Upper lobe of right lung (tissue), 1 donor: ENCODE measurements at regions not wholly inside any gene's neighbourhood (a gene's known extent, or its start where the extent isn't known, plus 50 kb on each side); places are given as distances from the start of the nearest gene placed in this dataset.
"Not testable (repeated sequence)": the region's sequence is repeated elsewhere in the genome, so short reads cannot be mapped to it uniquely, and the experiment has no call there.

Experiments
- ATAC-seq: fragments of 200-7000 bp; cut with Tn5 transposase; one replicate; pipeline ENCODE4 v1.9.1; 2020; ENCODE audit warnings: mild to moderate bottlenecking, moderate library complexity
- DNase-seq: peaks from one replicate; pipeline ENCODE4 v3.0.0-alpha.2; 2020
- H3K27ac ChIP-seq: fragments of 200-600 bp; one replicate; pipeline ENCODE4 v1.8.0; 2022
- H3K27me3 ChIP-seq: fragments of 200-600 bp; one replicate; pipeline ENCODE4 v1.8.0; 2022; ENCODE audit warnings: mild to moderate bottlenecking
- H3K36me3 ChIP-seq: fragments of 200-600 bp; one replicate; pipeline ENCODE4 v1.8.0; 2022
- H3K4me1 ChIP-seq: fragments of 200-600 bp; one replicate; pipeline ENCODE4 v1.8.0; 2022
- H3K4me3 ChIP-seq: fragments of 200-600 bp; one replicate; pipeline ENCODE4 v1.8.0; 2022; ENCODE audit warnings: mild to moderate bottlenecking
- H3K9me3 ChIP-seq: fragments of 200-600 bp; one replicate; pipeline ENCODE4 v1.8.0; 2022
- CTCF ChIP-seq: fragments of 200-600 bp; IDR thresholded peaks from one replicate; pipeline ENCODE4 v1.8.0; 2022; ENCODE audit warnings: antibody characterized with exemption
- intact Hi-C: fragments of 100-400 bp; cut with DNase I; formaldehyde crosslinking; loops from one replicate; pipeline ENCODE4 v1.11.0; 2022
- donor health status: DM: no; HTN: yes; CAD: no; lungs with severe emphysema.

- H3K27ac ChIP-seq = no peak overlapping the region
- H3K9me3 ChIP-seq = no peaks in the 10 kb centered on the region
- H3K27me3 ChIP-seq = peaks cover 4% of the 10 kb centered on the region
- H3K4me3 ChIP-seq = no peak overlapping the region
- ATAC-seq = no peak
- no peaks in the 10 kb centered on the region for H3K36me3 ChIP-seq
- TF ChIP-seq CTCF = no peak
- no peaks in the 10 kb centered on the region for H3K4me1 ChIP-seq
- intact Hi-C loops = no loop called here
- no peak for DNase-seq
Measured at GRCh38 chr2:67904966-67905365, 157.8 kb downstream of the C1D start.

- ATAC-seq, DNase-seq, intact Hi-C loops, H3K9me3 ChIP-seq, H3K36me3 ChIP-seq, H3K4me1 ChIP-seq, H3K4me3 ChIP-seq, H3K27me3 ChIP-seq, H3K27ac ChIP-seq: not testable (repeated sequence)
Measured at GRCh38 chr2:67906547-67906946, 156.3 kb downstream of the C1D start.

- Histone ChIP-seq H3K4me1 (no peaks in the 10 kb centered on the region), H3K4me3 (no peak overlapping the region), H3K36me3 (no peaks in the 10 kb centered on the region), H3K27ac (no peak overlapping the region), H3K27me3 (no peaks in the 10 kb centered on the region), H3K9me3 (no peaks in the 10 kb centered on the region)
- TF ChIP-seq CTCF = no peak
- intact Hi-C loops = no loop called here
- no peak for ATAC-seq
- DNase-seq = no peak
Measured at GRCh38 chr2:67917332-67918054, 145.3 kb downstream of the C1D start.

GRCh38 chr2:67918471-67918870 lies 144.3 kb downstream of the C1D start:
- H3K9me3 ChIP-seq = no peaks in the 10 kb centered on the region
- ATAC-seq = no peak
- H3K27ac ChIP-seq = no peak overlapping the region
- no peaks in the 10 kb centered on the region for H3K36me3 ChIP-seq
- H3K4me3 ChIP-seq = no peak overlapping the region
- H3K4me1 ChIP-seq = no peaks in the 10 kb centered on the region
- intact Hi-C loops = no loop called here
- H3K27me3 ChIP-seq = no peaks in the 10 kb centered on the region
- TF ChIP-seq CTCF = no peak
- DNase-seq = no peak

- no peak overlapping the region for H3K4me3 ChIP-seq
- no peak overlapping the region for H3K27ac ChIP-seq
- ATAC-seq = no peak
- H3K4me1 ChIP-seq = no peaks in the 10 kb centered on the region
- no peaks in the 10 kb centered on the region for H3K36me3 ChIP-seq
- TF ChIP-seq CTCF = no peak
- intact Hi-C loops = no loop called here
- no peak for DNase-seq
- H3K27me3 ChIP-seq = no peaks in the 10 kb centered on the region
- no peaks in the 10 kb centered on the region for H3K9me3 ChIP-seq
Measured at GRCh38 chr2:67919490-67919889, 143.3 kb downstream of the C1D start.

- Histone ChIP-seq H3K4me1 (no peaks in the 10 kb centered on the region), H3K9me3 (no peaks in the 10 kb centered on the region), H3K36me3 (no peaks in the 10 kb centered on the region), H3K27me3 (no peaks in the 10 kb centered on the region), H3K27ac (no peak overlapping the region), H3K4me3 (no peak overlapping the region)
- no peak for TF ChIP-seq CTCF
- DNase-seq (no peak), ATAC-seq (no peak)
- intact Hi-C loops = no loop called here
Measured at GRCh38 chr2:67922080-67922785, 140.6 kb downstream of the C1D start.
